SK-N-MC (cell line): ENCODE measurements at regions not wholly inside any gene's neighbourhood (a gene's known extent, or its start where the extent isn't known, plus 50 kb on each side); places are given as distances from the start of the nearest gene placed in this dataset.

ENCODE experiments used
- EZH2 ChIP-seq: fragments of 200-600 bp; sonication (generic); IDR thresholded peaks from one replicate; pipeline ENCODE4 v1.6.1; 2017; ENCODE audit warnings: antibody characterized with exemption
- POLR2AphosphoS5 ChIP-seq: IDR thresholded peaks from 2 replicates; pipeline ENCODE4 v1.6.1; 2012; ENCODE audit warnings: mild to moderate bottlenecking, low read depth, low read length, borderline replicate concordance

DNA sequence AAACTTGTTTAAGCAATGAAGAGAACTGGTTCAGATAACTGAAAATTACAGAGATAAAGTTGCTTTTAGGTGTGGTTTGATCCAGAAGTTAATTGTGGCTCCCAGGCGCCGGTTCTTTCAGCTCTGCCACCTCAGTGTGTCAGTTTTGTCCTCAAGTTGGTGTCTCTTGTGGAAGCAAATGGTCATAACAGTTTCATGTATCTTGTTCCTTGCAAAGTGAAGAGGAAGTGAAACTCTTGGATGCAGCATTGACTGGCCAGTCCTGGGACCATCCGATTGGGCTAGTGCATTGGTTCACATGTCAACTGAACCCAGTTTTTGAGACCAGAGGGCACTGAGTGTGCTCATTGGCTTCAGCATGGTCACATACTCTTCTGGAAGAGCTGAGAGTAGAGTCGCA lies 181.4 kb upstream of the GRM7 start:
- TF ChIP-seq EZH2 (no peak), POLR2AphosphoS5 (no peak)
